Embryonic facial prominence (tissue), 1 donor: ENCODE measurements at regions not wholly inside any gene's neighbourhood (a gene's known extent, or its start where the extent isn't known, plus 50 kb on each side); places are given as distances from the start of the nearest gene placed in this dataset.
"Not testable (repeated sequence)": the region's sequence is repeated elsewhere in the genome, so short reads cannot be mapped to it uniquely, and the experiment has no call there.

ENCODE experiments used
- DNase-seq: peaks from one replicate; pipeline ENCODE4 v3.0.0-alpha.2; 2016; ENCODE audit errors: extremely low spot score

- no peak for DNase-seq
These were observed 368.4 kb downstream of the IRX2 start for GRCh38 chr5:2382776-2383697.

- no peak for DNase-seq
These were observed 369.6 kb downstream of the IRX2 start for GRCh38 chr5:2381861-2382260.

- DNase-seq: no peak
These were observed 370.4 kb downstream of the IRX2 start for GRCh38 chr5:2381070-2381469.

- no peak for DNase-seq
These were observed 372.5 kb downstream of the IRX2 start for GRCh38 chr5:2378976-2379375.

- no peak for DNase-seq
These were observed 373.4 kb downstream of the IRX2 start for GRCh38 chr5:2378108-2378507.

- DNase-seq: no peak
These were observed 375.0 kb downstream of the IRX2 start for GRCh38 chr5:2376486-2376885.

- no peak for DNase-seq
These were observed 375.7 kb downstream of the IRX2 start for GRCh38 chr5:2375757-2376250.

- no peak for DNase-seq
These were observed 376.2 kb downstream of the IRX2 start for GRCh38 chr5:2375291-2375690.

GRCh38 chr5:2374703-2375102 lies 376.8 kb downstream of the IRX2 start:
- DNase-seq: no peak

GRCh38 chr5:2373631-2374030 lies 377.8 kb downstream of the IRX2 start:
- no peak for DNase-seq

GRCh38 chr5:2371419-2371710 lies 380.1 kb downstream of the IRX2 start:
- DNase-seq: no peak

- DNase-seq: no peak
These were observed 380.7 kb downstream of the IRX2 start for GRCh38 chr5:2370626-2371418.

- no peak for DNase-seq
These were observed 382.3 kb downstream of the IRX2 start for GRCh38 chr5:2369178-2369577.

- no peak for DNase-seq
These were observed 384.7 kb downstream of the IRX2 start for GRCh38 chr5:2366816-2367215.

GRCh38 chr5:2357309-2357708 lies 394.2 kb downstream of the IRX2 start:
- no peak for DNase-seq

- no peak for DNase-seq
These were observed 395.6 kb downstream of the IRX2 start for GRCh38 chr5:2355859-2356258.

- DNase-seq: no peak
These were observed 397.5 kb downstream of the IRX2 start for GRCh38 chr5:2353871-2354440.

- DNase-seq: no peak
These were observed 398.3 kb downstream of the IRX2 start for GRCh38 chr5:2353211-2353610.

GRCh38 chr5:2352101-2352861 lies 399.2 kb downstream of the IRX2 start:
- no peak for DNase-seq

GRCh38 chr5:2349768-2350167 lies 401.7 kb downstream of the IRX2 start:
- DNase-seq: not testable (repeated sequence)

GRCh38 chr5:2338686-2339085 lies 412.8 kb downstream of the IRX2 start:
- DNase-seq: no peak
